ENCODE measurements at regions not wholly inside any gene's neighbourhood (a gene's known extent, or its start where the extent isn't known, plus 50 kb on each side); places are given as distances from the start of the nearest gene placed in this dataset.

GRCh38 chr4:81352446-81352835 lies 119.3 kb downstream of the RASGEF1B start:
- 50 to 70% (median 57%) methylated on average over 2 of the region's 2 CpGs for WGBS, 3 donors
- DNase-seq, result no peak
- H3K4me1 ChIP-seq (ENCODE audit: insufficient read depth), result no peaks in the 10 kb centered on the region
- H3K27ac ChIP-seq, result no peak overlapping the region
- no peak overlapping the region for H3K4me3 ChIP-seq
- H3K27me3 ChIP-seq, result no peaks in the 10 kb centered on the region
- H3K36me3 ChIP-seq, result no peaks in the 10 kb centered on the region
- no peak for TF ChIP-seq POLR2A (IDR thresholded peaks at IDR 0.05)
- no peak for TF ChIP-seq EP300 (IDR thresholded peaks at IDR 0.05)
- TF ChIP-seq CTCF (IDR thresholded peaks at IDR 0.05), result no peak
- intact Hi-C loops (cut with DNase I), result loop anchor here in 1 of 4 donors (5.0 kb wide), 1 partner anchor 285 kb away; no protein-coding TSS in a partner anchor
- no peaks in the 10 kb centered on the region for H3K9me3 ChIP-seq

- 18 to 20% (median 19%) methylated on average over 11 of the region's 11 CpGs for WGBS, 3 donors
- no peak overlapping the region for H3K27ac ChIP-seq
- H3K4me1 ChIP-seq (ENCODE audit: insufficient read depth), result no peaks in the 10 kb centered on the region
- H3K9me3 ChIP-seq, result no peaks in the 10 kb centered on the region
- H3K4me3 ChIP-seq, result no peak overlapping the region
- H3K36me3 ChIP-seq, result no peaks in the 10 kb centered on the region
- peak; percentile 16 to 71 (median 52) for DNase-seq
- TF ChIP-seq CTCF (IDR thresholded peaks at IDR 0.05), result peak in 2 of 3 donors; percentile 50 to 58
- TF ChIP-seq POLR2A (IDR thresholded peaks at IDR 0.05), result no peak
- intact Hi-C loops (cut with DNase I), result loop anchor here in 1 of 4 donors (5.0 kb wide), 1 partner anchor 285 kb away; no protein-coding TSS in a partner anchor
- no peaks in the 10 kb centered on the region for H3K27me3 ChIP-seq
Observed at GRCh38 chr4:81351654-81352445, 119.9 kb downstream of the RASGEF1B start.

GRCh38 chr4:81350040-81350439 lies 121.7 kb downstream of the RASGEF1B start:
- no peaks in the 10 kb centered on the region for H3K27me3 ChIP-seq
- H3K27ac ChIP-seq, result no peak overlapping the region
- 70 to 96% (median 94%) methylated on average over 3 of the region's 3 CpGs for WGBS, 3 donors
- TF ChIP-seq POLR2A (IDR thresholded peaks at IDR 0.05), result no peak
- no peak for TF ChIP-seq EP300 (IDR thresholded peaks at IDR 0.05)
- no peak for TF ChIP-seq CTCF (IDR thresholded peaks at IDR 0.05)
- H3K36me3 ChIP-seq, result no peaks in the 10 kb centered on the region
- DNase-seq, result no peak
- H3K4me1 ChIP-seq (ENCODE audit: insufficient read depth), result no peaks in the 10 kb centered on the region
- intact Hi-C loops (cut with DNase I), result loop anchor here in 1 of 4 donors (5.0 kb wide), 1 partner anchor 283 kb away; no protein-coding TSS in a partner anchor
- H3K9me3 ChIP-seq, result no peaks in the 10 kb centered on the region
- no peak overlapping the region for H3K4me3 ChIP-seq

GRCh38 chr4:81348778-81349094 lies 123.0 kb downstream of the RASGEF1B start:
- Histone ChIP-seq H3K9me3 (no peaks in the 10 kb centered on the region), H3K27ac (no peak overlapping the region), H3K36me3 (no peaks in the 10 kb centered on the region), H3K4me1 (ENCODE audit: insufficient read depth) (no peaks in the 10 kb centered on the region), H3K27me3 (no peaks in the 10 kb centered on the region), H3K4me3 (no peak overlapping the region)
- intact Hi-C loops (cut with DNase I), result no loop called here
- TF ChIP-seq EP300 (IDR thresholded peaks at IDR 0.05) (no peak), POLR2A (IDR thresholded peaks at IDR 0.05) (no peak), CTCF (IDR thresholded peaks at IDR 0.05) (no peak)
- no peak for DNase-seq
- 5 to 12% (median 8%) methylated on average over 1 of the region's 1 CpG for WGBS, 3 donors

All from ovary (tissue), 7 donors.